Kidney epithelial cell (primary cell): ENCODE measurements at regions not wholly inside any gene's neighbourhood (a gene's known extent, or its start where the extent isn't known, plus 50 kb on each side); places are given as distances from the start of the nearest gene placed in this dataset.

Source experiments
- DNase-seq: peaks from one replicate; pipeline ENCODE4 v3.0.0-alpha.2; 2010; ENCODE audit warnings: low read depth
- H3K27me3 ChIP-seq: 2 replicates; pipeline ENCODE4 v1.6.0; 2011; ENCODE audit warnings: low read length; ENCODE audit not compliant: control insufficient read depth, insufficient read depth
- H3K36me3 ChIP-seq: 2 replicates; pipeline ENCODE4 v1.5.1; 2011; ENCODE audit warnings: low read length; ENCODE audit not compliant: control insufficient read depth, insufficient read depth
- H3K4me3 ChIP-seq: 2 replicates; pipeline ENCODE4 v1.5.1; 2011; ENCODE audit warnings: low read depth, mild to moderate bottlenecking, control low read depth, low read length
- CTCF ChIP-seq: IDR thresholded peaks from 2 replicates; pipeline ENCODE4 v1.5.1; 2011; ENCODE audit warnings: mild to moderate bottlenecking, moderate library complexity, low read length, control low read depth, inconsistent platforms; ENCODE audit not compliant: insufficient read depth, poor library complexity, severe bottlenecking

- no peak for DNase-seq
- Histone ChIP-seq H3K36me3 (no peaks in the 10 kb centered on the region), H3K27me3 (no peaks in the 10 kb centered on the region), H3K4me3 (no peak overlapping the region)
- no peak for TF ChIP-seq CTCF
These were observed 902.5 kb downstream of the ZPLD1 start for GRCh38 chr3:103337179-103337845.

GRCh38 chr3:103341078-103341606, 906.3 kb downstream of the ZPLD1 start:
- Histone ChIP-seq H3K27me3 (no peaks in the 10 kb centered on the region), H3K36me3 (no peaks in the 10 kb centered on the region), H3K4me3 (no peak overlapping the region)
- no peak for TF ChIP-seq CTCF
- DNase-seq: no peak

- no peaks in the 10 kb centered on the region for H3K27me3 ChIP-seq
- TF ChIP-seq CTCF: no peak
- H3K36me3 ChIP-seq: no peaks in the 10 kb centered on the region
- no peak overlapping the region for H3K4me3 ChIP-seq
- no peak for DNase-seq
These were observed 907.5 kb downstream of the ZPLD1 start for GRCh38 chr3:103342205-103342731.

GRCh38 chr3:103349760-103350159, 914.9 kb downstream of the ZPLD1 start:
- no peak for DNase-seq
- Histone ChIP-seq H3K36me3 (no peaks in the 10 kb centered on the region), H3K4me3 (no peak overlapping the region), H3K27me3 (no peaks in the 10 kb centered on the region)
- no peak for TF ChIP-seq CTCF

- no peak for TF ChIP-seq CTCF
- Histone ChIP-seq H3K36me3 (no peaks in the 10 kb centered on the region), H3K27me3 (no peaks in the 10 kb centered on the region), H3K4me3 (no peak overlapping the region)
- no peak for DNase-seq
These were observed 930.7 kb downstream of the ZPLD1 start for GRCh38 chr3:103365467-103365866.

GRCh38 chr3:103367481-103367880, 932.7 kb downstream of the ZPLD1 start:
- no peak for TF ChIP-seq CTCF
- Histone ChIP-seq H3K36me3 (no peaks in the 10 kb centered on the region), H3K4me3 (no peak overlapping the region), H3K27me3 (no peaks in the 10 kb centered on the region)
- DNase-seq: no peak
